Hepatocyte (in vitro differentiated cells): ENCODE measurements at regions not wholly inside any gene's neighbourhood (a gene's known extent, or its start where the extent isn't known, plus 50 kb on each side); places are given as distances from the start of the nearest gene placed in this dataset.
"Not testable (repeated sequence)": the region's sequence is repeated elsewhere in the genome, so short reads cannot be mapped to it uniquely, and the experiment has no call there.

Experiments
- DNase-seq: peaks from one replicate; pipeline ENCODE4 v3.0.0-alpha.2; 2016; ENCODE audit warnings: low spot score
- H2AFZ ChIP-seq: fragments of 200-600 bp; sonication (generic); 2 replicates; pipeline ENCODE4 v1.6.0; 2016; ENCODE audit warnings: antibody characterized with exemption, mild to moderate bottlenecking
- H3K27ac ChIP-seq: fragments of 200-600 bp; sonication (generic); 2 replicates; pipeline ENCODE4 v1.5.1; 2016; ENCODE audit warnings: mild to moderate bottlenecking
- H3K27me3 ChIP-seq: fragments of 200-600 bp; sonication (generic); 2 replicates; pipeline ENCODE4 v1.6.1; 2016
- H3K36me3 ChIP-seq: fragments of 200-600 bp; sonication (generic); replicated peaks from 2 replicates; pipeline ENCODE4 v1.5.1; 2016; ENCODE audit warnings: low read depth; ENCODE audit not compliant: insufficient read depth
- H3K4me1 ChIP-seq: fragments of 200-600 bp; sonication (generic); 2 replicates; pipeline ENCODE4 v1.5.1; 2016; ENCODE audit warnings: mild to moderate bottlenecking, moderate library complexity; ENCODE audit not compliant: insufficient read depth
- H3K4me2 ChIP-seq: fragments of 200-600 bp; sonication (generic); 2 replicates; pipeline ENCODE4 v1.6.0; 2016
- H3K4me3 ChIP-seq: fragments of 200-600 bp; sonication (generic); 2 replicates; pipeline ENCODE4 v1.5.1; 2016; ENCODE audit warnings: mild to moderate bottlenecking
- H3K79me2 ChIP-seq: fragments of 200-600 bp; sonication (generic); 2 replicates; pipeline ENCODE4 v1.6.0; 2017; ENCODE audit warnings: mild to moderate bottlenecking
- H3K9me2 ChIP-seq: fragments of 200-600 bp; sonication (generic); replicated peaks from 2 replicates; pipeline ENCODE4 v1.6.0; 2017; ENCODE audit warnings: mild to moderate bottlenecking; ENCODE audit not compliant: insufficient read depth
- H3K9me3 ChIP-seq: fragments of 200-600 bp; sonication (generic); 2 replicates; pipeline ENCODE4 v1.5.1; 2016; ENCODE audit warnings: low read depth, mild to moderate bottlenecking
- H4K20me1 ChIP-seq: fragments of 200-600 bp; sonication (generic); 2 replicates; pipeline ENCODE4 v1.6.0; 2016; ENCODE audit warnings: mild to moderate bottlenecking; ENCODE audit not compliant: insufficient read depth, poor library complexity, severe bottlenecking
- WGBS: methylation state at CpG from one replicate; pipeline ENCODE4 v1.1.6; 2016; ENCODE audit warnings: low lambda C conversion rate; ENCODE audit errors: missing lambda C conversion rate; 5-methylcytosine and 5-hydroxymethylcytosine counted together

DNA sequence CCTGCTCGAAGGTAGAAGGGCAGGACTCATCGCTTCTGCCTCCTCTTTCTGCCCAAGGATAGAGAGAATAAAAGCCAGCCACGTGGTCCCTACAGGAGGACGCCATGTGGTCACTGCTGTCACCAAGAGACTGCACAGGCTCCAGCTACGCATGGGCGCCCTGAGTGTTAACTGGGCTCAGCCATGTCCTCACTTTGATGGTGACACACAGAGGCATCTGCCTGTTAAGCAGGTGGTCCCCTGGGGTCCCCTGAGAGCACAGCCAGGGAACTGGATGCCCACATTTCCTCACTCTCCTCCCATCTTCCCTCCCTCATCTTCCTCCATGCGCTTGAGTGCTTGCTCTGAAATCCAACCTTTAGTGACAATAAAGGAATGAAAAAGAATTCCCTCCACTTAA lies 152.6 kb downstream of the LAT start:
- not testable (repeated sequence) for H3K9me3 ChIP-seq, DNase-seq, H3K36me3 ChIP-seq, H3K79me2 ChIP-seq, H3K27ac ChIP-seq, H3K27me3 ChIP-seq, H3K4me3 ChIP-seq, H3K4me1 ChIP-seq, H3K9me2 ChIP-seq, H4K20me1 ChIP-seq, H2AFZ ChIP-seq, H3K4me2 ChIP-seq
- WGBS: 68% methylated on average over 7 of the region's 7 CpGs

DNA sequence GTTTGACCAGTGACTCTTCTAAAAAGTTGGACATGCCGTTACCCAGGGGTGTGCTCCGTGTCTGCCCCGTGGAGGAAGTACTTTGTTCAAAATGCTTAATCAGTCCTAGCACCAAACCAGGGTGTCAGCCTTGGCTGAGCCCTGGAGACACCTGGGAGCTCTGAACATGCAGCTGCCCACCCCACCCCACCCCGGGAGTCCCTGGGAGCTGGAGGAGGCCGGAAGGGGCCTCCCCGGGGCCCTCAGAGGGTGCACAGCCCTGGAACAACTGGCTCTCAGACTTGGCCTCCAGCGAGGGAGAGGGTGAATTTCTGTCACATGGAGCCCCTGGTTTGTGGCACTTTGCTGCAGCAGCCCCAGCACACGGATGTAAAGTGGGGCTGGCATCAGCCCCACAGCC lies 152.1 kb downstream of the LAT start:
- H3K9me2 ChIP-seq, H3K4me3 ChIP-seq, H2AFZ ChIP-seq, H3K36me3 ChIP-seq, H3K79me2 ChIP-seq, H3K27me3 ChIP-seq, H3K4me1 ChIP-seq, H3K27ac ChIP-seq, H4K20me1 ChIP-seq, DNase-seq, H3K4me2 ChIP-seq, H3K9me3 ChIP-seq: not testable (repeated sequence)
- WGBS: 82% methylated on average over 7 of the region's 8 CpGs

DNA sequence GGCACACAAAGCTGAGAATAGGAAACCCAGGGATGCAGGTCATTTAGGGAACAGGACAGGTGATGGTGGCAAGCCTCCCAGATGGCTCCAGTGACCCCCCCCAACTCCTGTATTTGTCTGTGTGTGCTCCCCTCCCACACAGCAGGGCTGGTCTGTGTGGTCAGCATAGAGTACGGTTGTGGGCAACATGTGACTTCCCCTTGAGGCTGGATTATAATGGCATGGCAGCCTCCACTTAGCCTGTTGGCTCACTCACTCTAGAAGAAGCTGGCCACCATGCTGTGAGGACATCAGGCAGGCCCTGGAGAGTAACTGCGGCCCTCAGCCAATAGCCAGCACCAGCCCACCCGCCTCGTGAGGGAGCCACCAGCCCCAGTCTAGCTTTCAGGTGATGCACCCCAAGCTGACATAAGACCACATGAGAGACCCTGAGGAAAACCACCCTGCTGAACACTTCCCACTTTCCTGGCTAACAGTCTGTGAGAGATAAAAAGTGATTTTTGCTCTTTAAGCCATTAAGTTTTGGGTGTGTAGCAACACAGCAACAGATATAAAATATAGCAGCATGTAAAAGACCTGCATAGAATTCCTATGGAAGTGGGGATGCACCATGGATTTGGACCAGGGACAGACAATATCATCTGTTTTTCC lies 151.3 kb downstream of the LAT start:
- H3K9me3 ChIP-seq, H2AFZ ChIP-seq, H3K4me3 ChIP-seq, H3K27me3 ChIP-seq, H3K4me1 ChIP-seq, DNase-seq, H3K27ac ChIP-seq, H3K9me2 ChIP-seq, H3K4me2 ChIP-seq, H3K36me3 ChIP-seq, H3K79me2 ChIP-seq, H4K20me1 ChIP-seq: not testable (repeated sequence)
- WGBS: 94% methylated on average over 4 of the region's 4 CpGs

DNA sequence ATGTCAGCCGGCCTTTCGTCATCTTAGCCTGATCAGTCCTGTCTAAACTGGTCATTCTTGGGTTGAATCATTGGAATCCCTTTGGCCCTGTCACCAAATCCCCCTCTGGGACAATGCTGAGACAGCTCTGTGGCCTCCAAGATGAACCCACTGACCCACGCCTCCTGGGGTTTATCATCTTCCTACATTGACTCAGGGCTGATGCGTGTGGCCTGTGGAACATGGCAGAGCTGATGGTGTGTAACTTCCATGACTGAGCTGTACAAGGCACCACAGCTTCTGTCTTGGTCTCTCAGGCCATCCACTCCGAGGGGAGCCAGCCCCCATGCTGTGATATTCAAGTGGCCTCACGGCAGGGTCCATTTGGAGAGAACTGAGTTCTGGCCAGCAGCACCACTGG lies 150.2 kb downstream of the LAT start:
- not testable (repeated sequence) for H3K79me2 ChIP-seq, H3K4me2 ChIP-seq, DNase-seq, H3K36me3 ChIP-seq, H3K4me1 ChIP-seq, H3K4me3 ChIP-seq, H2AFZ ChIP-seq, H4K20me1 ChIP-seq, H3K27ac ChIP-seq, H3K27me3 ChIP-seq, H3K9me2 ChIP-seq, H3K9me3 ChIP-seq
- 99% methylated on average over 6 of the region's 6 CpGs for WGBS

DNA sequence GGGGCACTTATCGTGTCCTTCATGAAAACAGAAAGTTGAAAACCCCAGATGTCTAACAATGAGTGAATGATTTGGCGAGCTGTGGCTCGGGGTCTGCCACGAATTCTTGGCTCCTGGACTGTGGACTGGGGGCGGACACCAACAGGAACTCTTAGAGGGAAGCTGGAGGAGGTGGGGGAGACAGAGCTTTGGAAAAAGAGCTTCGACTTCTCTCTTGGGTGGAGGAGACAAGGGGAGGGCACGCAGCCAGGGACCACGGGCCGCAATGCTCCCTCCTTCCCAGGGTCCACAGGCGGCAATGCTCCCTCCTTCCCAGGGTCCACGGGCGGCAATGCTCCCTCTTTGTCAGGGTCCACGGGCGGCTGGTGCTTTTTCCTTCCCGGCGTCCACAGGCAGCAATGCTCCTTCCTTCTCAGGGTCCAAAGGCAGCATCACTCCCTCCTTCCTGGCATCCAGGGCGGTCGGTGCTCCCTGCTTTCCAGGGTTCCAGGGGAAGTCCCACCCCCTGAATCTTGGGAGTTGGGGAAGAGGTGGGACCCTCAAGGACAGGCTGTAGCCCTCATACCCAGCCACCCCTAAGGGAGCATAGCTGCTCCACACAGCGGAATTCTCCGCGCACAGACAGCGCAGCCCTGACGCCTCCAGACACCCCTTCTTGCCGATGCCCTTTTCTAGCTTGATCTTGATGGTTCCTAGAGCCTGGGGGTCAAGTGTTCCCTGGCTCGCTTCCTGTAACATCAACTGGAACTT lies 149.0 kb downstream of the LAT start:
- not testable (repeated sequence) for H3K4me3 ChIP-seq, H3K4me2 ChIP-seq, H3K27me3 ChIP-seq, H4K20me1 ChIP-seq, H3K4me1 ChIP-seq, H3K27ac ChIP-seq, H3K79me2 ChIP-seq, H2AFZ ChIP-seq, H3K36me3 ChIP-seq, H3K9me3 ChIP-seq, H3K9me2 ChIP-seq, DNase-seq
- 94% methylated on average over 25 of the region's 25 CpGs for WGBS

DNA sequence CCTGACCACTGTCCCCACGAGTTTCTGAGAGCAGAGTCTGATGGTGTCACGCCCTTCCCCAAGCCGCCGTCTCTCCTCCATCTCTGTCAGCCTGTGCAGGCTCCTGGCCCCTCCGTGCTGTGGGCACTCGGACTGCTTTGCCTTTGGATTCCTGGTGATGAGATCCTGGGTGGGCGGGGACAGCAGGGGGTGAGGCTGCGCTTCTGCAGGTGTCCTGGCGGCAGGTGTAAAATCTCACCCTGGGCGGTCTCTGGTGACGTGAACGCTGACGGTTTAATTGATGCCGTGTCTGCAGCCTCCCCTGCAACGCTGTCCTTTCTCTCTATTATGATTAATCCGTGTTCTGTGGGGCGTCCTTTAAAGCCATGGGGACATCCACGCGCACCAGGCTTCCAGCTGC lies 148.0 kb downstream of the LAT start:
- not testable (repeated sequence) for DNase-seq, H3K27me3 ChIP-seq, H4K20me1 ChIP-seq, H3K79me2 ChIP-seq, H3K9me3 ChIP-seq, H3K27ac ChIP-seq, H3K36me3 ChIP-seq, H3K4me2 ChIP-seq, H3K9me2 ChIP-seq, H3K4me3 ChIP-seq, H3K4me1 ChIP-seq, H2AFZ ChIP-seq
- 73% methylated on average over 13 of the region's 19 CpGs for WGBS

DNA sequence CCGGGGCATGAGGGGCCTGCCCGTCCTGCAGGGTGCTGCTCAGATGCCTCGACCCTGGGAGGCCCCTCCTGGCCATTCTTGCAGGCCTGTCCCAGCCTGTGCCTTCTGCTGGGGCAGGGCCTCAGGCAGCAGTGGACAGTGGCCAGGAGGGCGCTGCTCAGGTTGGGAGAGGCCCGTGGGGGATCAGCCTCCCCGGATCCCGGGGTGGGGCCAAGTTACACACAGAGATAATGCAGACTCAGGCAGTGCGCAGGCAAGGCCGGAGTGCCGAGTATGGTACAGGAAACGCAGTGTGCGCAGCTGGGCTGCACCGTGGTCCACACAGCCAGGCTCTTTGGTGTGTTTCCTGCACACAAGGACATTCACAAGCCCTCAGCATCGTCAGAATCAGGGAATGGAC lies 147.6 kb downstream of the LAT start:
- not testable (repeated sequence) for H2AFZ ChIP-seq, H3K36me3 ChIP-seq, H3K27me3 ChIP-seq, H4K20me1 ChIP-seq, H3K79me2 ChIP-seq, H3K4me1 ChIP-seq, DNase-seq, H3K9me3 ChIP-seq, H3K4me3 ChIP-seq, H3K9me2 ChIP-seq, H3K27ac ChIP-seq, H3K4me2 ChIP-seq
- 86% methylated on average over 14 of the region's 14 CpGs for WGBS

DNA sequence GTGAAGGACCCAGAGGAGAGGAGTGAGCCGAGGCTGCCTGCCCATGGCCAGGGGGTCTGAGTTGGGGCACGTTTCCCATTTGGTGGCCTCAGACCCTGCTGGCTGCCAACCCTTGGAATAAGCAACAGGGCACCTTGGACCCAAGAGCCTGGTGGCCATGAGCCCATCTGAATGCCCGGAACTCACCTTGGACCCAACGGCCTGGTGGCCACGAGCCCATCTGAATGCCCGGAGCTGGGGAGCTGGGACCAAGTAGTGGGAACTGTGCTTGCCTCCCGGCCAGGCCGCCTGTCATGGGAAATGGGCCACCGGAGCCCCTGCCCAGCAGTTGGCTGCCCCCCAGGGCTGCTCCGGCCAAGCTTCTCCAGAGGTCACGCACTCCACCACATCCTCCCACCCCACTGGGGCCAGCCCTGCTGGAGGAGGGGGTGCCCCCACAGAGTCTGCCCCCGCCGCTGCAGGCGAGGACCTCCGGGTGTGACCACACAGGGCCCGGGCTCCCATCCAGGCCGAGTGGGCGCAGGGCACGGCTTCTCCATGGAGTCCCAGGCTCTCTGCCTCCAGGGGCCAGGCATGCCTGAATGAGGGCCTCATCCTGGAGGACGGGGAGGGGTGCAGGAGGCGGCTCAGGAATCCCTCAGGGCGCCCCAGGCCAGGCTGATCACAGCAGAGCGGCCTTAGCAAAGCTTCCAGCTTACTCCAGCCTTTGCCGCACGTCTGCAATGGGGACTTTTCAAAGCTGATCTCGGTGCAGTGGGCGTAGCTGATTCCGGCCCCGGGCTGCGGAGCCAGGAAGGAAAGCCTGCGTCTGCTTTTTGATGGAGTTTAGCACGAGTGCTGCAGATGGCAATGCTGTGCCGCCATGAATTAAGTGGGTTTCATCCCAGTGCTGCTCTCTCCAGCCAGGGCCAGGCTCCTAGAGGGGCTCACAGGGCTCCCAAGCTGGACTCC lies 146.3 kb downstream of the LAT start:
- not testable (repeated sequence) for H3K79me2 ChIP-seq, H2AFZ ChIP-seq, DNase-seq, H3K27ac ChIP-seq, H3K4me2 ChIP-seq, H3K9me2 ChIP-seq, H3K36me3 ChIP-seq, H4K20me1 ChIP-seq, H3K4me3 ChIP-seq, H3K4me1 ChIP-seq, H3K9me3 ChIP-seq, H3K27me3 ChIP-seq
- WGBS: 67% methylated on average over 30 of the region's 33 CpGs
